GM12872 (cell line): ENCODE measurements at regions not wholly inside any gene's neighbourhood (a gene's known extent, or its start where the extent isn't known, plus 50 kb on each side); places are given as distances from the start of the nearest gene placed in this dataset.

Experiments used
- TF ChIP-seq, protein P1 (sequence below): IDR thresholded peaks from 3 replicates; pipeline ENCODE4 v1.5.1; 2011; ENCODE audit warnings: low read depth, mild to moderate bottlenecking, low read length, moderate library complexity; ENCODE audit not compliant: insufficient read depth

DNA sequence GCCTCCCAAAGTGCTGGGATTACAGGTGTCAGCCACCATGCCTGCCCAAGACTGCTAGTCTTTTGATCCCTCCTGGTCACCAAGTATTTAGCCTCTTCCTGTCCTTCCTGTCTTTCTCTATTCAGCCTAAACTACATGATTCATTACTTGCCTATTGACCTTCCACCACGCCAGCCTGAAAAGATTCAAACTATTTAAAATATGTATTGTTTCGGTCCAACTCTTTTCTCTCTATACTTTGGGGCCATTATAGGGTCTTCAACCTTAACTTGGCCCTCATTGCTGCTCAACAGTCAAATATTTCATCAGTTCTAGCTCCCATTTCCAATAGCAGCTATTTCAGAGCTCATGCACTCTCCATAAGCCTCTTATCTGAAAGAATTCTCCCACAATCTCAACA, 153.0 kb downstream of the TNFSF18 start:
- TF ChIP-seq, protein P1, sequence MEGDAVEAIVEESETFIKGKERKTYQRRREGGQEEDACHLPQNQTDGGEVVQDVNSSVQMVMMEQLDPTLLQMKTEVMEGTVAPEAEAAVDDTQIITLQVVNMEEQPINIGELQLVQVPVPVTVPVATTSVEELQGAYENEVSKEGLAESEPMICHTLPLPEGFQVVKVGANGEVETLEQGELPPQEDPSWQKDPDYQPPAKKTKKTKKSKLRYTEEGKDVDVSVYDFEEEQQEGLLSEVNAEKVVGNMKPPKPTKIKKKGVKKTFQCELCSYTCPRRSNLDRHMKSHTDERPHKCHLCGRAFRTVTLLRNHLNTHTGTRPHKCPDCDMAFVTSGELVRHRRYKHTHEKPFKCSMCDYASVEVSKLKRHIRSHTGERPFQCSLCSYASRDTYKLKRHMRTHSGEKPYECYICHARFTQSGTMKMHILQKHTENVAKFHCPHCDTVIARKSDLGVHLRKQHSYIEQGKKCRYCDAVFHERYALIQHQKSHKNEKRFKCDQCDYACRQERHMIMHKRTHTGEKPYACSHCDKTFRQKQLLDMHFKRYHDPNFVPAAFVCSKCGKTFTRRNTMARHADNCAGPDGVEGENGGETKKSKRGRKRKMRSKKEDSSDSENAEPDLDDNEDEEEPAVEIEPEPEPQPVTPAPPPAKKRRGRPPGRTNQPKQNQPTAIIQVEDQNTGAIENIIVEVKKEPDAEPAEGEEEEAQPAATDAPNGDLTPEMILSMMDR = no peak

DNA sequence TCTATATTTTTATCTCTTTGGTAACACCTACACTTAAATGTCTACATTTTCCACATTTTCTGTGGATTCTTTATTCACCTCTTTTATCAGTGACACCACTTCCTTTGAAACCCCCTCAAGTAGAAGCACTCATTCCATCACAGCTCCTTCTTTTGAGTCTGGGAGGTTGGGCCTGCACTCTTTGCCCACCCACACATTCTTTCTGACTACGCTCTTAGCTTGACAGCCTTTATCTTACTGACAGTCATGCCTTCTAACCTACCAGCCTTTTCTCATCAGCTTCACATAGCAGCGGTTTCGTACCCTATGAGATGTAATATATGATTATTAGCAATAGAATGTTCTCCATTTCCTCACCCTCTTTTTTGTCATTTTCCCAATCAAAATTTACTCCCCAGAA, 151.9 kb downstream of the TNFSF18 start:
- TF ChIP-seq, protein P1 = no peak

DNA sequence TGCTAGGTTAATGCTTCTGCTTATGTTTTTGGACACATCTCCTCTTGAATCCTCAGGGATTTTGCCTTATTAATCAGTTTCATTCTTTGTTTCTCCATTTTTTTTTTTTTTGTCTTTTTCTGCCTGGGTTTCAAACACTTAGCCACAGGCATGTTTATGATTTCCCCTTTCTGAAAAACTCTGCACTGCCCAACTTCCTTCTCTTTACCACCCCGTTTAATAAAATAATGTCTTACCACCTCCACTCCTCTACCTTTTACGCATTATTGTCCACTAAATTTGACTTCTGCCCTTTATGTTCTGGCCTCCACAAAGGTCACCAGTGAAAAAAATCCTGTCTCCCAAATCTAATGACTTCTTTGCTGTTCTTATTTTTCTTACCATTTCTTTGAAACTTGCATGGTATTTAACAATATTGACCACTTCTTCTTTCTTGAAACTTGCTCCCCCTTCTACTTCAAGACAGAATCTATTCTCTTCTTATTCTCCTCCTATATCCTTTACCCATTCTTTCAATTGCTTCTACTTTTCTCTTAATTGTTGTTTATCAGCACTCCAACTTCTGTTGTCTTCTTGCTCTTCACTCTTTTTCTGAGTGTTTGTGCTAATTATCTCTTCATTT, 150.3 kb downstream of the TNFSF18 start:
- TF ChIP-seq, protein P1 = no peak

DNA sequence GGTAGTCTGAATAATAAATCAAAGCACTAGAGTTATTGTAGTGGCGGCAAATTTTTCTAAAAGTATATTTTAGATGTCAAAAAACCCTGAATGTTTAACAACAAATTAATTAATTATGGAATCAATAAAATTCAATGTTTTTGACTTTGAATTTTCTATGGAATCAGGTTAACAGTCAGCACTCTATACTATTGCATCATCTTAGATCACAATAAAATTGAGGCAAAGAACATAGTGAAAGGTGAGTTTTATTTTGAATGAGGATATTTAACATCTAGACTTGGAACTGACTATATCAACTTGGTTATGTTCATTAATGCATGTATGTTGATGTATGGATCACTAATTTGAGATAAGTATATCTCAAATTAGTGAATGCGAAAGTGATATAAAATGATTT, 148.5 kb downstream of the TNFSF18 start:
- TF ChIP-seq, protein P1 = no peak

DNA sequence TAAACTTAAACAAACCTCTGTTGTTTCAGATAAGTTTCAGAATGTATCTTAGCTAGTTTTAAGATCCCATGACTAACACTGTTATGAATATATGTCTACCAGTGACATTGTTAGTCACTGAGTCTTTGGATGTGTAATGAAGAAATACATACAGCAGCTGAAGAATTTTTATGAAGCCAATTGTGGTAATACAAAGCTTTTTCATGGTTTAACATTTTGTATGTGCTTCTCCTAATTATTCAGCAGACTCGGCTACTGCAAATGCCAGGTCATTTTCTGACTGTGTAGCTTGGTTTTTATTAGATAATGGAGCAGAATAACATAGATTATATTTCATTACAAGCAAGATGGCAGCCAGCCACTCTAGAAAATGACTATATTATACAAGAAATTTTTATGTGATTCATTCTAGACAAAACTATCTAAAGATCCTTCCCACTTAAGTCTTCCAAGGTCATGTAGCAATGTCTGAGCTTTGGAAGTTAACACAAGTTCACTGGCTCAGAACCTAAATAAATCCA, 147.8 kb downstream of the TNFSF18 start:
- TF ChIP-seq, protein P1 = no peak

DNA sequence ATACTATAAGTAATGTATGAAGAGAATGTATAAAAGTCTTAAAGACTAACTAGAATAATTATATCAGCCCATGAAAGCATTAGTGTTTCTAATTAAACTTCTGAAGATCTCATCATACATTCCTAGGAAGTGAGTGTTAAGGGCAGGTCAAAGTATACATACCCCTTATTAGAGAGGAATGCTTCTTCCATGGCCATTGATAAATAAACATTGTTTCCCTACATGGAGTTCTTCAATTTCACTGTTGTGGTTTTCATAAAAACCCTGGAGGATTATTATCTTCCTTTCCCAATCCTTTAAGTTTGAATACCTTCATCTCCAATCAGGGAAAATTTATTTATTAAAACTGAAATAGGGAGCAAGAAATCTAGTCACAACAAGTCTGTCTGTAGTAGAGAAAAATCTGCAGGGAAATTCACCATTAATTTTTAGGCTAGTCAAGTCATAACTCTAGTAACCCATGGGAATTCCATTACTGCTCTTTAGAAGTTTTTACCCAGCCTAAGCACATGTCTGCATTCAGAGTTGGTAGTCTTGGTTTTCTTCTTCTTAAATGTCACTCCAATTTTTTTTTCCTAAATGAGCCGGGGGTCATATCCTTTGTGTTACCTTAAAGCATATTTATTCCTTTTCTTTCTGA, 147.0 kb downstream of the TNFSF18 start:
- TF ChIP-seq, protein P1 = no peak

DNA sequence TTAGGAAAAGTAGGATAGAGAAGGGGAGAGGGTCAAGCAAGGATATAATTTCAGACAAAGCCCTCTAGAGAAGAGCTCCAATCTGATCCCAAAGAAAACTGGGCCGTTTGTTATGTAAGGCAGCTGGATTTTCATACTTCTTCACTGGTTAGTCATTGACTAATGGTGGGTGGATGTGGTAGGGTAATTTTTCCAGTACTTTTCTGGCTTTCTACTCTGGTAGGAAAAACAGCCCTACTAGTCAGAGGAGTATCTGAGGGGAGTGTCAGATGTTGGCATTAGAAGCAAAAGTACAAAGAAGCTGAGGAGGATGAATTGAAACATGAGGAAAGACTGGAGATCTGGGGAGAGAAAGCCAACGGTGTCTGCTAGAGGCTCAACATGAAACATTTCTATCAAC, 145.3 kb downstream of the TNFSF18 start:
- TF ChIP-seq, protein P1 = no peak
